ENCODE measurements at regions not wholly inside any gene's neighbourhood (a gene's known extent, or its start where the extent isn't known, plus 50 kb on each side); places are given as distances from the start of the nearest gene placed in this dataset.
"Not testable (repeated sequence)": the region's sequence is repeated elsewhere in the genome, so short reads cannot be mapped to it uniquely, and the experiment has no call there.

DNA sequence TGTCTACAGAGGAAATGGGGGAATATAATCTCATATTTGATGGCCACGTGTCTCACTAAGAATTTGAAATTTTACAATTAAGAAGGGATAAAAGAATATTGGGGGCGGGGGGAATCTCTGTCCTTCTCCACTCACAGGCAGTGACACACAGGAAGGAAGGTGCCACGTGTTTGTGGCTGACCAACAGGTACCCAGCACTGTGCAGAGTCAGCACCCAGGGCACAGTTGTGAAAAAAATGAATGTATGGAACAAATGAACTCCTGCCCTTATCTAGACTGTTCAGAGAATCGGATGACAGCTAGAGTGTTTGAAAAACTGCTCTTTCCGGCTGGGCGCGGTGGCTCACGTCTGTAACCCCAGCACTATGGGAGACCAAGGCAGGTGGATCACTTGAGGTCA is 317.0 kb upstream of the MYT1L start:
- WGBS, 2 donors (ENCODE audit: low coverage in 1 of 2): 78 to 85% methylated on average over 7 to 8 of the region's 8 CpGs
- no peaks in the 10 kb centered on the region for H3K36me3 ChIP-seq
- intact Hi-C loops (cut with DNase I; ENCODE audit: low total_unique reads): no loop called here
- no peaks in the 10 kb centered on the region for H3K27me3 ChIP-seq
- no peaks in the 10 kb centered on the region for H3K4me1 ChIP-seq
- H3K27ac ChIP-seq: no peak overlapping the region
- H3K4me3 ChIP-seq: no peak overlapping the region
- in situ Hi-C loops (cut with MboI; ENCODE audit: low pct_ligation_motif_present in 1 of 4, low pct_unique_long_range_greater_than_20kb in 1 of 4, low sequenced_read_pairs in 3 of 4): no loop called here
- DNase-seq: no peak
- TF ChIP-seq POLR2A (IDR thresholded peaks at IDR 0.05) (no peak), POLR2AphosphoS5 (IDR thresholded peaks at IDR 0.05) (no peak)
- TF ChIP-seq, protein P1, sequence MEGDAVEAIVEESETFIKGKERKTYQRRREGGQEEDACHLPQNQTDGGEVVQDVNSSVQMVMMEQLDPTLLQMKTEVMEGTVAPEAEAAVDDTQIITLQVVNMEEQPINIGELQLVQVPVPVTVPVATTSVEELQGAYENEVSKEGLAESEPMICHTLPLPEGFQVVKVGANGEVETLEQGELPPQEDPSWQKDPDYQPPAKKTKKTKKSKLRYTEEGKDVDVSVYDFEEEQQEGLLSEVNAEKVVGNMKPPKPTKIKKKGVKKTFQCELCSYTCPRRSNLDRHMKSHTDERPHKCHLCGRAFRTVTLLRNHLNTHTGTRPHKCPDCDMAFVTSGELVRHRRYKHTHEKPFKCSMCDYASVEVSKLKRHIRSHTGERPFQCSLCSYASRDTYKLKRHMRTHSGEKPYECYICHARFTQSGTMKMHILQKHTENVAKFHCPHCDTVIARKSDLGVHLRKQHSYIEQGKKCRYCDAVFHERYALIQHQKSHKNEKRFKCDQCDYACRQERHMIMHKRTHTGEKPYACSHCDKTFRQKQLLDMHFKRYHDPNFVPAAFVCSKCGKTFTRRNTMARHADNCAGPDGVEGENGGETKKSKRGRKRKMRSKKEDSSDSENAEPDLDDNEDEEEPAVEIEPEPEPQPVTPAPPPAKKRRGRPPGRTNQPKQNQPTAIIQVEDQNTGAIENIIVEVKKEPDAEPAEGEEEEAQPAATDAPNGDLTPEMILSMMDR (IDR thresholded peaks at IDR 0.05): no peak
- H3K9me3 ChIP-seq: no peaks in the 10 kb centered on the region

DNA sequence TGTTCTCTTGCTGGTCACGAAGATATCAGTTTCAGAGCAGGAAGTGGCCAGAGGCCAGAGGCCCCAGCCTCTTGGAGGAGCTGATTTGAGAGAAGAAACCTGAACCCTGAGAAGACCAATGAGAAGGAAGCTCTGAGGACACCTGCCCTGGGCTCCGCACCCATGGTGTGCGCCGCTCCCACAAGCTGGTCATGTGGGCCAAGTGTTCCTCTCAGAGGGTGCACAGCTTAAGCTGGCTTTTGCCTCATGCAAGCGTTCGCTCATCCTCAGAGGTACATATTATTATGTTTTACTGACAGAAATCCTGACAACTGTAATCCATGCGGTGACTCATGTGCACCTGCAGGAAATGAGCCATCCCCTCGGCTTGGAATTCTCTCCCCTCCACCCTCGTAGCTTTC is 316.1 kb upstream of the MYT1L start:
- Histone ChIP-seq H3K9me3 (no peaks in the 10 kb centered on the region), H3K36me3 (no peaks in the 10 kb centered on the region), H3K27me3 (no peaks in the 10 kb centered on the region), H3K4me1 (no peaks in the 10 kb centered on the region), H3K4me3 (no peak overlapping the region), H3K27ac (no peak overlapping the region)
- no peak for DNase-seq
- in situ Hi-C loops (cut with MboI; ENCODE audit: low pct_ligation_motif_present in 1 of 4, low pct_unique_long_range_greater_than_20kb in 1 of 4, low sequenced_read_pairs in 3 of 4) (no loop called here), intact Hi-C loops (cut with DNase I; ENCODE audit: low total_unique reads) (no loop called here)
- TF ChIP-seq EP300 (IDR thresholded peaks at IDR 0.05; ENCODE audit: low read depth) (no peak), POLR2AphosphoS5 (IDR thresholded peaks at IDR 0.05) (no peak), POLR2A (IDR thresholded peaks at IDR 0.05) (no peak)
- TF ChIP-seq, protein P1 (IDR thresholded peaks at IDR 0.05): no peak
- 52 to 76% methylated on average over 3 to 9 of the region's 9 CpGs for WGBS, 2 donors (ENCODE audit: low coverage in 1 of 2)

DNA sequence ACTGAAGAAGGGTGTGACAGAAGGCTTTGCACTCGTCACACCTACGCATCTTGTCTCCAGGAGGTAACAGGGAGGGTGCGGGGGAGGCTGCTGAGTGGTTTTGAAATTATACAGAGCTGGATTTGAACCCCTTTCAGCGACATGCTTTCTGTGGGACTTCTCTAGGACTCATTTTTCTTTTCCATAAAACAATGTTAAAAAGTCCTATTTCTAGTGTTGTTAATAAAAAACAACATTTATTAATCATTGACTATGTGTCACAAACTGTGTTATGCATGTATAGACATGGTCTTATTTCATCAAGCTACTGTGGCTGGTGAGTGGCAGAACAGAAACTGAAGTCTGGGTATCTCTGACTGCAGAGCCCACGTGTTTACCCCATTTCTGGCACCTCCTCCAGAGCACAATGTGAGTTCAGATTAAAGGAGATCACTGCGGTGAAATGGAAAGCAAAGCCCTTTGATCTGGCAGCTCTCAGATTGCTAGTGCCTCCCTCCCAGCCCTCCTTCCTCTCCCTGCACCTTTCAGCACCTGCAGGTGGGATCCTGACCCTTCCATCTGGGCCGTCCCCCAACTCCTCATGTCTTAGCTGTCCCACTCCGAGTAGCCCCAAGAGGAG is 315.5 kb upstream of the MYT1L start:
- TF ChIP-seq EP300 (IDR thresholded peaks at IDR 0.05; ENCODE audit: low read depth): no peak
- no peak for TF ChIP-seq POLR2A (IDR thresholded peaks at IDR 0.05)
- TF ChIP-seq POLR2AphosphoS5 (IDR thresholded peaks at IDR 0.05): no peak
- TF ChIP-seq, protein P1 (IDR thresholded peaks at IDR 0.05): no peak
- H3K36me3 ChIP-seq: no peaks in the 10 kb centered on the region
- no peak for DNase-seq
- in situ Hi-C loops (cut with MboI; ENCODE audit: low pct_ligation_motif_present in 1 of 4, low pct_unique_long_range_greater_than_20kb in 1 of 4, low sequenced_read_pairs in 3 of 4) (no loop called here), intact Hi-C loops (cut with DNase I; ENCODE audit: low total_unique reads) (no loop called here)
- H3K9me3 ChIP-seq: no peaks in the 10 kb centered on the region
- 51 to 53% methylated on average over 5 to 8 of the region's 8 CpGs for WGBS, 2 donors (ENCODE audit: low coverage in 1 of 2)
- no peaks in the 10 kb centered on the region for H3K27me3 ChIP-seq
- no peaks in the 10 kb centered on the region for H3K4me1 ChIP-seq
- H3K4me3 ChIP-seq: no peak overlapping the region
- no peak overlapping the region for H3K27ac ChIP-seq

DNA sequence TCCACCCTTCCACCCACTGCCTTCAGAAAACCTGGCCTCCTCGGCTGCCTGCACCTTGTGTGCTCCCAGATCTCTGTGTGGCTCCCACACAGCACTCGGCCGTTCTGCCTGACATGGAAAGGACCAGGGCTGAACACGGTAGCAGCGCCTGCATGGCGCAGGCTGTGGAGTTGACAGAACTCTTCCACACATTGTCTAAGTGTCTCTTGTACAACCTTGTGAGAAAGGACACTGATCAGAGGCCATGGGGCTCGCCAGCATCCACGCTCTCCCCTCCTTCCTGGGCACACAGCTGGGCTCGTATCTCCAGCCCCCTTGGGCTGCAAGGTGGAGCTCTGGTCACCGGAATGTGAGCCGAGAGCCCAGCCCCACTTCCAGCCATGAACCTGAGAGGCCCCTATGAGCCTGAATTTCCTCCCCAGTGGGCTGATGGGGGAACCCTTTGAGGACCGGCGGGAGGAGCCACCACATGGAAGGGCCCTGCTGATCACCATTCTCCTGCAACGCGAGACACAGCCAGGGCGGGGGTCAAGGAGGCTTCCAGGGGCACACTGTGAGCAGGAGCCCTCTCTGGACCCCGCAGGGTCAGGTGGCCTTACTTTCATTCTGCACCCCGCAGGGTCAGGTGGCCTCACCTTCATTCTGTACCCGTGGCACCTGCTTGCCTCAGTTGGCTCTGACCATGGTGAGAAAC is 314.2 kb upstream of the MYT1L start:
- H3K27ac ChIP-seq: no peak overlapping the region
- no peaks in the 10 kb centered on the region for H3K36me3 ChIP-seq
- in situ Hi-C loops (cut with MboI; ENCODE audit: low pct_ligation_motif_present in 1 of 4, low pct_unique_long_range_greater_than_20kb in 1 of 4, low sequenced_read_pairs in 3 of 4) (no loop called here), intact Hi-C loops (cut with DNase I; ENCODE audit: low total_unique reads) (no loop called here)
- no peak for TF ChIP-seq POLR2AphosphoS5 (IDR thresholded peaks at IDR 0.05)
- TF ChIP-seq, protein P1 (IDR thresholded peaks at IDR 0.05): no peak
- no peak for TF ChIP-seq EP300 (IDR thresholded peaks at IDR 0.05; ENCODE audit: low read depth)
- no peak for TF ChIP-seq POLR2A (IDR thresholded peaks at IDR 0.05)
- WGBS, 2 donors (ENCODE audit: low coverage in 1 of 2): 83% methylated on average over 19 of the region's 19 CpGs; no CpG with 5 or more reads in 1 of the 2 donors
- no peak overlapping the region for H3K4me3 ChIP-seq
- H3K27me3 ChIP-seq: no peaks in the 10 kb centered on the region
- no peaks in the 10 kb centered on the region for H3K9me3 ChIP-seq
- no peak for DNase-seq
- H3K4me1 ChIP-seq: no peaks in the 10 kb centered on the region

DNA sequence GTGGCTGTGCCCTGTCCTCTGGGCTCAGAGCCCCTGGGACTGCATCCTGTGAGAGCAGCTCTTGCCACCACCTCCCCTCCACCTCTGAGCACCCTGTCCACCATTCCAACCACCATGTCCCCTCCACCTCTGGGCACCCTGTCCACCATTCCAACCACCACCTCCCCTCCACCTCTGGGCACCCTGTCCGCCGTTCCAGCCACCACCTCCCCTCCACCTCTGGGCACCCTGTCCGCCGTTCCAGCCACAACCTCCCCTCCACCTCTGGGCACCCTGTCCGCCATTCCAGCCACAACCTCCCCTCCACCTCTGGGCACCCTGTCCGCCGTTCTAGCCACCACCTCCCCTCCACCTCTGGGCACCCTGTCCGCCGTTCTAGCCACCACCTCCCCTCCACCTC is 313.7 kb upstream of the MYT1L start:
- WGBS, 2 donors (ENCODE audit: low coverage in 1 of 2): 79 to 85% methylated on average over 5 to 9 of the region's 9 CpGs
- intact Hi-C loops (cut with DNase I; ENCODE audit: low total_unique reads): not testable (repeated sequence)

More for the DNA sequence above, 313.7 kb upstream of the MYT1L start:
- H3K4me3 ChIP-seq; H3K4me1 ChIP-seq; DNase-seq; in situ Hi-C loops (cut with MboI; ENCODE audit: low pct_ligation_motif_present in 1 of 4, low pct_unique_long_range_greater_than_20kb in 1 of 4, low sequenced_read_pairs in 3 of 4); H3K9me3 ChIP-seq; H3K27ac ChIP-seq; H3K27me3 ChIP-seq; H3K36me3 ChIP-seq: not testable (repeated sequence)
